Heart left ventricle (tissue), 16 donors: ENCODE measurements at regions not wholly inside any gene's neighbourhood (a gene's known extent, or its start where the extent isn't known, plus 50 kb on each side); places are given as distances from the start of the nearest gene placed in this dataset.
A peak's percentile ranks its signal among the peaks of the same experiment; 100 is the strongest.

Experiments used
- ATAC-seq, 4 donors: fragments of 200-7000 bp; cut with Tn5 transposase; one replicate each; pipeline ENCODE4 v1.9.1; 2020 to 2022; ENCODE audit warnings: moderate library complexity in 4 of 4, mild to moderate bottlenecking in 3 of 4, moderate number of reproducible peaks in 1 of 4
- DNase-seq, 5 donors: peaks; one replicate each; pipeline ENCODE4 v3.0.0-alpha.2; 2020
- H3K27ac ChIP-seq, 12 donors: fragments of 200-600 bp; sonication (generic) in 4 of 12; one replicate each; pipeline versions ENCODE4 v1.5.0 to v1.8.0; 2016 to 2022; ENCODE audit warnings: mild to moderate bottlenecking in 2 of 12
- H3K27me3 ChIP-seq, 9 donors: fragments of 200-600 bp; sonication (generic) in 2 of 9; one replicate each; pipeline versions ENCODE4 v1.5.1 to v1.8.0; 2016 to 2022; ENCODE audit warnings: mild to moderate bottlenecking in 3 of 9
- H3K36me3 ChIP-seq, 9 donors: fragments of 200-600 bp; sonication (generic) in 2 of 9; one replicate each; pipeline versions ENCODE4 v1.5.0 to v1.8.0; 2018 to 2022; ENCODE audit warnings: mild to moderate bottlenecking in 2 of 9
- H3K4me1 ChIP-seq, 12 donors: fragments of 200-600 bp; sonication (generic) in 4 of 12; one replicate each; pipeline versions ENCODE4 v1.5.0 to v1.8.0; 2016 to 2022; ENCODE audit warnings: mild to moderate bottlenecking in 3 of 12
- H3K4me3 ChIP-seq, 12 donors: fragments of 200-600 bp; sonication (generic) in 4 of 12; one replicate each; pipeline versions ENCODE4 v1.5.0 to v1.8.0; 2017 to 2022; ENCODE audit warnings: mild to moderate bottlenecking in 9 of 12, moderate library complexity in 4 of 12
- H3K9me3 ChIP-seq, 12 donors: fragments of 200-600 bp; sonication (generic) in 4 of 12; one replicate each; pipeline versions ENCODE4 v1.5.0 to v1.8.0; 2016 to 2022; ENCODE audit warnings: mild to moderate bottlenecking in 1 of 12
- POLR2A ChIP-seq, 2 donors: fragments of 450-650 bp; IDR thresholded peaks; one replicate each; pipeline ENCODE4 v1.6.1; 2017; ENCODE audit warnings: antibody characterized with exemption in 2 of 2, mild to moderate bottlenecking in 2 of 2, moderate library complexity in 2 of 2
- WGBS, 4 donors: extraction: QIAGEN DNeasy Blood & Tissue Kit in 2 of 4; methylation state at CpG; one replicate each; pipeline versions ENCODE4 v1.1.5 to v1.1.7; 2013 to 2018; 5-methylcytosine and 5-hydroxymethylcytosine counted together
- intact Hi-C, 10 donors: fragments of 100-400 bp; cut with DNase I; formaldehyde crosslinking; loops; one replicate each; pipeline versions ENCODE4 v1.11.1 to v1.14.2; 2022
- TF ChIP-seq, protein P1 (sequence below), 12 donors: fragments of 200-600 bp; sonication (generic) in 4 of 12; IDR thresholded peaks; one replicate each; pipeline versions ENCODE4 v1.5.0 to v1.8.0; 2018 to 2022; ENCODE audit warnings: antibody characterized with exemption in 12 of 12, mild to moderate bottlenecking in 5 of 12
- donor health status: ischemic (EF 13 %, LVEDD 7.1; RV severe dilation, severe dysfunction).
- donor health status: healthy with polysubstance abuse.
- donor health status: DM: no; HTN: yes; CAD: no.
- donor health status: DM: no; HTN: no; CAD: no.
- donor health status: ischemic (EF 25% LVEDD 6.9; RV normal size, moderate dysfunction).
- donor health status: ischemic (EF 25% LVEDD 5.7; RV mildly dilated, moderate dysfunction).
- donor health status: healthy.
- donor health status: DM: yes; HTN: yes; CAD: no.
- donor health status: ischemic (EF 35%, LVEDD 5.7; RV mildly dilated, moderate dysfunction).
- donor health status: nonischemic (EF 11% LVEDD 7.7; RV severe dilation, severe dysfunction).
- donor health status: DM: yes; HTN: yes; CAD: no.
- donor health status: PGD.
- donor health status: ischemic (EF 29% LVEDD 5.4; RV normal size, mild dysfunction).
- donor health status: nonischemic (EF 23%, LVEDD 6.1; RV moderate dilation, normal function).

GRCh38 chr1:235059221-235059620, 69.4 kb downstream of the TOMM20 start:
- DNase-seq, result no peak
- ATAC-seq, result no peak
- TF ChIP-seq, protein P1, sequence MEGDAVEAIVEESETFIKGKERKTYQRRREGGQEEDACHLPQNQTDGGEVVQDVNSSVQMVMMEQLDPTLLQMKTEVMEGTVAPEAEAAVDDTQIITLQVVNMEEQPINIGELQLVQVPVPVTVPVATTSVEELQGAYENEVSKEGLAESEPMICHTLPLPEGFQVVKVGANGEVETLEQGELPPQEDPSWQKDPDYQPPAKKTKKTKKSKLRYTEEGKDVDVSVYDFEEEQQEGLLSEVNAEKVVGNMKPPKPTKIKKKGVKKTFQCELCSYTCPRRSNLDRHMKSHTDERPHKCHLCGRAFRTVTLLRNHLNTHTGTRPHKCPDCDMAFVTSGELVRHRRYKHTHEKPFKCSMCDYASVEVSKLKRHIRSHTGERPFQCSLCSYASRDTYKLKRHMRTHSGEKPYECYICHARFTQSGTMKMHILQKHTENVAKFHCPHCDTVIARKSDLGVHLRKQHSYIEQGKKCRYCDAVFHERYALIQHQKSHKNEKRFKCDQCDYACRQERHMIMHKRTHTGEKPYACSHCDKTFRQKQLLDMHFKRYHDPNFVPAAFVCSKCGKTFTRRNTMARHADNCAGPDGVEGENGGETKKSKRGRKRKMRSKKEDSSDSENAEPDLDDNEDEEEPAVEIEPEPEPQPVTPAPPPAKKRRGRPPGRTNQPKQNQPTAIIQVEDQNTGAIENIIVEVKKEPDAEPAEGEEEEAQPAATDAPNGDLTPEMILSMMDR (IDR thresholded peaks at IDR 0.05), result no peak
- TF ChIP-seq POLR2A (IDR thresholded peaks at IDR 0.05), result no peak
- intact Hi-C loops, result no loop called here
- H3K27ac ChIP-seq, result no peak overlapping the region
- H3K4me3 ChIP-seq, result no peak overlapping the region
- H3K36me3 ChIP-seq, result no peaks in the 10 kb centered on the region
- no peaks in the 10 kb centered on the region for H3K9me3 ChIP-seq
- peaks cover 0 to 23% (median 8%) of the 10 kb centered on the region in 12 donors for H3K4me1 ChIP-seq
- H3K27me3 ChIP-seq, result no peaks in the 10 kb centered on the region
- WGBS, 4 donors, result 79 to 87% (median 81%) methylated on average over 6 of the region's 6 CpGs

DNA sequence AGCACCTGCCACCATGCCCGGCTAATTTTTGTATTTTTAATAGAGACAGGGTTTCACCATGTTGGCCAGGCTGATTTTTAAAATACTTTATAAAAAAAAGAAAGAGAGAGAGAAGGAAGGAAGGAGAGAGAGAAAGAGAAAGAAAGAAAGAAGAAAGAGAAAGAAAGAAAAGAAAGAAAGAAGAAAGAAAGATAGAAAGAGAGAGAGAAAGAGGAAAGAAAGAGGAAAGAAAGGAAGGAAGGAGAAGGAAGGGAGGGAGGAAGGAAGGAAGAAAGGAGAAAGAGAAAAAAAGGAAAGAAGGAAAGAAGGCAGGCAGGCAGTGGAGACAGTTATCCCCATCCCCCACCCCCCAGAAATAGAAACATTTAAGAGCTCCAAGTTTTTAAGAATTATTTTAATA, 69.9 kb downstream of the TOMM20 start:
- ATAC-seq (no peak), DNase-seq (no peak)
- Histone ChIP-seq H3K4me1 (peaks cover 0 to 23% (median 8%) of the 10 kb centered on the region in 12 donors), H3K4me3 (no peak overlapping the region), H3K9me3 (no peaks in the 10 kb centered on the region), H3K36me3 (no peaks in the 10 kb centered on the region), H3K27me3 (no peaks in the 10 kb centered on the region), H3K27ac (no peak overlapping the region)
- TF ChIP-seq, protein P1 (IDR thresholded peaks at IDR 0.05), result no peak
- no peak for TF ChIP-seq POLR2A (IDR thresholded peaks at IDR 0.05)
- 4 to 80% (median 59%) methylated on average over 1 of the region's 1 CpG for WGBS, 4 donors
- intact Hi-C loops, result no loop called here

GRCh38 chr1:235057385-235058306, 71.0 kb downstream of the TOMM20 start:
- WGBS, 4 donors, result 78 to 94% (median 85%) methylated on average over 12 of the region's 12 CpGs
- Histone ChIP-seq H3K9me3 (no peaks in the 10 kb centered on the region), H3K27me3 (no peaks in the 10 kb centered on the region), H3K4me1 (peaks cover 0 to 16% (median 3%) of the 10 kb centered on the region in 12 donors), H3K27ac (no peak overlapping the region), H3K36me3 (no peaks in the 10 kb centered on the region), H3K4me3 (no peak overlapping the region)
- DNase-seq, result no peak
- intact Hi-C loops, result no loop called here
- TF ChIP-seq POLR2A (IDR thresholded peaks at IDR 0.05), result no peak
- TF ChIP-seq, protein P1 (IDR thresholded peaks at IDR 0.05), result no peak
- ATAC-seq, result peak in 1 of 4 donors; percentile 39

- H3K4me3 ChIP-seq, result no peak overlapping the region
- H3K9me3 ChIP-seq, result no peaks in the 10 kb centered on the region
- 91 to 99% (median 98%) methylated on average over 7 of the region's 7 CpGs for WGBS, 4 donors
- ATAC-seq (no peak), DNase-seq (no peak)
- H3K36me3 ChIP-seq, result no peaks in the 10 kb centered on the region
- H3K4me1 ChIP-seq, result peaks cover 0 to 16% (median 3%) of the 10 kb centered on the region in 12 donors
- no peak overlapping the region for H3K27ac ChIP-seq
- H3K27me3 ChIP-seq, result no peaks in the 10 kb centered on the region
- TF ChIP-seq, protein P1 (IDR thresholded peaks at IDR 0.05), result no peak
- no peak for TF ChIP-seq POLR2A (IDR thresholded peaks at IDR 0.05)
- intact Hi-C loops, result no loop called here
Measured at GRCh38 chr1:235056937-235057336, 71.7 kb downstream of the TOMM20 start.
